Neural progenitor cell (in vitro differentiated cells): ENCODE measurements at regions not wholly inside any gene's neighbourhood (a gene's known extent, or its start where the extent isn't known, plus 50 kb on each side); places are given as distances from the start of the nearest gene placed in this dataset.

Experiments used
- DNase-seq: peaks from one replicate; pipeline ENCODE4 v3.0.0-alpha.2; 2016; ENCODE audit warnings: low spot score
- H2AFZ ChIP-seq: fragments of 200-600 bp; sonication (generic); replicated peaks from 2 replicates; pipeline ENCODE4 v1.6.1; 2016; ENCODE audit warnings: antibody characterized with exemption
- H3F3A ChIP-seq: fragments of 200-600 bp; sonication (generic); 2 replicates; pipeline ENCODE4 v1.6.1; 2016; ENCODE audit warnings: antibody characterized with exemption, low read depth
- H3K27ac ChIP-seq: fragments of 200-600 bp; sonication (generic); 2 replicates; pipeline ENCODE4 v1.5.1; 2016; ENCODE audit warnings: mild to moderate bottlenecking
- H3K27me3 ChIP-seq: fragments of 200-600 bp; sonication (generic); 2 replicates; pipeline ENCODE4 v1.6.1; 2016; ENCODE audit warnings: mild to moderate bottlenecking, moderate library complexity
- H3K36me3 ChIP-seq: fragments of 200-600 bp; sonication (generic); 2 replicates; pipeline ENCODE4 v1.5.1; 2016
- H3K4me1 ChIP-seq: fragments of 200-600 bp; sonication (generic); 2 replicates; pipeline ENCODE4 v1.6.1; 2016; ENCODE audit warnings: mixed run types
- H3K4me2 ChIP-seq: fragments of 200-600 bp; sonication (generic); 2 replicates; pipeline ENCODE4 v1.6.1; 2016
- H3K4me3 ChIP-seq: fragments of 200-600 bp; sonication (generic); 2 replicates; pipeline ENCODE4 v1.5.1; 2016
- H3K79me2 ChIP-seq: fragments of 200-600 bp; sonication (generic); 2 replicates; pipeline ENCODE4 v1.6.1; 2016; ENCODE audit warnings: low read depth
- H3K9ac ChIP-seq: fragments of 200-600 bp; sonication (generic); 2 replicates; pipeline ENCODE4 v1.6.1; 2016
- H3K9me3 ChIP-seq: fragments of 200-600 bp; sonication (generic); 2 replicates; pipeline ENCODE4 v1.5.1; 2016; ENCODE audit warnings: low read depth
- H4K20me1 ChIP-seq: fragments of 200-600 bp; sonication (generic); 2 replicates; pipeline ENCODE4 v1.6.1; 2016; ENCODE audit warnings: low read depth
- H3K27ac Mint-ChIP-seq: 3 replicates; pipeline ENCODE4 v1.8.0; 2021; ENCODE audit warnings: mixed read lengths
- H3K27me3 Mint-ChIP-seq: 2 replicates; pipeline ENCODE4 v1.8.0; 2022; ENCODE audit warnings: low read depth, mild to moderate bottlenecking, inconsistent platforms, moderate library complexity, mixed read lengths; ENCODE audit not compliant: insufficient read depth
- H3K36me3 Mint-ChIP-seq: 3 replicates; pipeline ENCODE4 v1.8.0; 2021; ENCODE audit warnings: mixed read lengths
- H3K4me1 Mint-ChIP-seq: 3 replicates; pipeline ENCODE4 v1.8.0; 2021; ENCODE audit warnings: mixed read lengths
- H3K4me3 Mint-ChIP-seq: 3 replicates; pipeline ENCODE4 v1.8.0; 2021; ENCODE audit warnings: mild to moderate bottlenecking, moderate library complexity, mixed read lengths
- H3K9me3 Mint-ChIP-seq: 3 replicates; pipeline ENCODE4 v1.8.0; 2020; ENCODE audit warnings: mixed read lengths
- EZH2 ChIP-seq: fragments of 200-600 bp; sonication (generic); IDR thresholded peaks from 2 replicates; pipeline ENCODE4 v1.6.1; 2017; ENCODE audit warnings: antibody characterized with exemption, mild to moderate bottlenecking, moderate library complexity
- EZH2phosphoT487 ChIP-seq: fragments of 200-600 bp; sonication (generic); IDR thresholded peaks from 2 replicates; pipeline ENCODE4 v1.6.1; 2017; ENCODE audit warnings: antibody characterized with exemption
- TF ChIP-seq, protein P1 (sequence below): fragments of 200-600 bp; sonication (generic); IDR thresholded peaks from 2 replicates; pipeline ENCODE4 v1.5.1; 2017; ENCODE audit warnings: antibody characterized with exemption, mild to moderate bottlenecking

- DNase-seq: peak; percentile 52
- TF ChIP-seq EZH2phosphoT487 (no peak), EZH2 (no peak)
- TF ChIP-seq, protein P1, sequence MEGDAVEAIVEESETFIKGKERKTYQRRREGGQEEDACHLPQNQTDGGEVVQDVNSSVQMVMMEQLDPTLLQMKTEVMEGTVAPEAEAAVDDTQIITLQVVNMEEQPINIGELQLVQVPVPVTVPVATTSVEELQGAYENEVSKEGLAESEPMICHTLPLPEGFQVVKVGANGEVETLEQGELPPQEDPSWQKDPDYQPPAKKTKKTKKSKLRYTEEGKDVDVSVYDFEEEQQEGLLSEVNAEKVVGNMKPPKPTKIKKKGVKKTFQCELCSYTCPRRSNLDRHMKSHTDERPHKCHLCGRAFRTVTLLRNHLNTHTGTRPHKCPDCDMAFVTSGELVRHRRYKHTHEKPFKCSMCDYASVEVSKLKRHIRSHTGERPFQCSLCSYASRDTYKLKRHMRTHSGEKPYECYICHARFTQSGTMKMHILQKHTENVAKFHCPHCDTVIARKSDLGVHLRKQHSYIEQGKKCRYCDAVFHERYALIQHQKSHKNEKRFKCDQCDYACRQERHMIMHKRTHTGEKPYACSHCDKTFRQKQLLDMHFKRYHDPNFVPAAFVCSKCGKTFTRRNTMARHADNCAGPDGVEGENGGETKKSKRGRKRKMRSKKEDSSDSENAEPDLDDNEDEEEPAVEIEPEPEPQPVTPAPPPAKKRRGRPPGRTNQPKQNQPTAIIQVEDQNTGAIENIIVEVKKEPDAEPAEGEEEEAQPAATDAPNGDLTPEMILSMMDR: no peak
- peaks cover 4% of the 10 kb centered on the region for H3K27me3 Mint-ChIP-seq
- no peak overlapping the region for H3K27ac Mint-ChIP-seq
- Histone ChIP-seq H3K36me3 (no peaks in the 10 kb centered on the region), H3K4me3 (no peak overlapping the region), H3K79me2 (no peaks in the 10 kb centered on the region), H3K4me1 (peaks cover 30% of the 10 kb centered on the region), H3F3A (peaks cover 16% of the 10 kb centered on the region), H3K27me3 (no peaks in the 10 kb centered on the region), H3K9ac (no peak overlapping the region), H3K27ac (peak overlapping the region; percentile 33), H4K20me1 (no peaks in the 10 kb centered on the region), H3K9me3 (no peaks in the 10 kb centered on the region), H2AFZ (no peak overlapping the region), H3K4me2 (peak overlapping the region; percentile 21)
- no peaks in the 10 kb centered on the region for H3K9me3 Mint-ChIP-seq
- peaks cover 28% of the 10 kb centered on the region for H3K4me1 Mint-ChIP-seq
- no peaks in the 10 kb centered on the region for H3K36me3 Mint-ChIP-seq
- H3K4me3 Mint-ChIP-seq: no peak overlapping the region
Observed at GRCh38 chr2:64836566-64836965, 152.6 kb upstream of the SLC1A4 start.

DNA sequence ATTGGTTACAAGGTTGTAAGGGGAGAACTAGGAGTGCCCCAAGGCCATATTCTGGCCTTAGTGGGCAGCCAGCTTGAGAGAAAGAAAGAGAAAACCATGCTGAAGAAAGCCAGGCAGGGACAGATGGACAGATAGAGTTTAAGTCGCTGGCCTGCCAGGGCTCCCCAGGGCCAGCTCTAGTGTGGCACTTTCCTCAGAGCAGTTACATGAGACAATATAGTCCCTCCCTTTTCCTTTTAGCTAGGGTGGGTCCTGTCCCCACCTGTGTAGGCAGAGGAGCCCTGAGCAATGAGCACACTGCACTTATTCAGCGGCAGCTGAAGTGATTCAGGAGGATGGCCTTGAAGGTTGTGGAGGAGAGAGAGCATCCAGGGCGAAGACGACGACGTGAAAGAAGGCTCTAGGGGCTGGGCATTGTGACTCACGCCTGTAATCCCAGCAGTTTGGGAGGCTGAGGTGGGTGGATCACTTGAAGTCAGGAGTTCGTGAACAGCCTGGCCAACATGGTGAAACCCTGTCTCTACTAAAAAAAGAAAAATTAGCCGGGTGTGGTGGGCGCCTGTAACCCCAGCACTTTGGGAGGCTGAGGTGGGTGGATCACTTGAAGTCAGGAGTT lies 152.0 kb upstream of the SLC1A4 start:
- Mint-ChIP-seq H3K4me1 (peaks cover 26% of the 10 kb centered on the region), H3K27ac (peak overlapping the region; percentile 8), H3K9me3 (no peaks in the 10 kb centered on the region), H3K4me3 (no peak overlapping the region), H3K27me3 (peaks cover 4% of the 10 kb centered on the region), H3K36me3 (no peaks in the 10 kb centered on the region)
- DNase-seq: no peak
- peak overlapping the region; percentile 21 for H3K4me2 ChIP-seq
- H3K36me3 ChIP-seq: no peaks in the 10 kb centered on the region
- no peaks in the 10 kb centered on the region for H3K9me3 ChIP-seq
- H3K4me1 ChIP-seq: peaks cover 30% of the 10 kb centered on the region
- no peak for TF ChIP-seq EZH2
- TF ChIP-seq, protein P1: no peak
- TF ChIP-seq EZH2phosphoT487: no peak
- no peak overlapping the region for H3K9ac ChIP-seq
- H3F3A ChIP-seq: peaks cover 23% of the 10 kb centered on the region
- H3K79me2 ChIP-seq: no peaks in the 10 kb centered on the region
- no peaks in the 10 kb centered on the region for H3K27me3 ChIP-seq
- H3K4me3 ChIP-seq: no peak overlapping the region
- H3K27ac ChIP-seq: no peak overlapping the region
- H2AFZ ChIP-seq: no peak overlapping the region
- no peaks in the 10 kb centered on the region for H4K20me1 ChIP-seq

DNA sequence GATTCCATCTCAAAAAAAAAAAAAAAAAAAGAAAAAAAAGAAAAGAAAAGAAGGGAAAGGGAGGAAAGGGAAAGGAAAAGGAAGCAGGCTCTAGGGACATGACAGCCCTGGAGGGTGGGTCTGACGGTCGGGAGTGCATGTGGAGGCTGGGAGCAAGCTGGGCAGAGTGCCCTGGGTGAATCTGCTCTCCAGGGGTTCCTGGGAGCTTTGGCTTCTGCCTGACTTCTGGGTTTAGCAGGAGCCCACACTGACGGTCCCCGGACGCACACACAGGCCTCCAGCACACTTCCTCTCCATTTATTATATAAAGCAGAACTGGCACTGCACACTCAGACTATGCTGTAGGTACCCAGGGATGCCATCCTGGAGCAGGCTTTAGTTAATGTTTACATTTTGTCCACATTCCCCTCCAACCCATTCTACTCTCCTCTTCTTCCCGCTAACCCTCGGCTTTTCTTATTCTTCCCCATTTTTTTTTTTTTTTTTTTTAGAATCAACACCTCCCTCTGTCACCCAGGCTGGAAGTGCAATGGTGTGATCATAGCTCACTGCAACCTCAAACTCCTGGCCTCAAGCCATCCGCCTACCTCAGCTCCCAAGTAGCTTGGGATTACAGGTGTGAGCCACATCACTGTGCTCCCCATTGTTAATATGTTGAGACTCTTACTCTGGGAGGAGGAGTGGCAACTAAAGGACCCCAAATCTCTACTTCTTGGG lies 151.1 kb upstream of the SLC1A4 start:
- Mint-ChIP-seq H3K36me3 (no peaks in the 10 kb centered on the region), H3K4me1 (peaks cover 26% of the 10 kb centered on the region), H3K4me3 (no peak overlapping the region), H3K9me3 (no peaks in the 10 kb centered on the region), H3K27me3 (peaks cover 4% of the 10 kb centered on the region), H3K27ac (no peak overlapping the region)
- no peak for DNase-seq
- no peaks in the 10 kb centered on the region for H3K36me3 ChIP-seq
- H4K20me1 ChIP-seq: no peaks in the 10 kb centered on the region
- no peak overlapping the region for H3K27ac ChIP-seq
- peaks cover 26% of the 10 kb centered on the region for H3F3A ChIP-seq
- no peak overlapping the region for H3K9ac ChIP-seq
- TF ChIP-seq, protein P1: no peak
- TF ChIP-seq EZH2phosphoT487: no peak
- no peak for TF ChIP-seq EZH2
- no peaks in the 10 kb centered on the region for H3K27me3 ChIP-seq
- H2AFZ ChIP-seq: no peak overlapping the region
- H3K4me2 ChIP-seq: no peak overlapping the region
- H3K79me2 ChIP-seq: no peaks in the 10 kb centered on the region
- H3K4me3 ChIP-seq: no peak overlapping the region
- H3K9me3 ChIP-seq: no peaks in the 10 kb centered on the region
- peaks cover 30% of the 10 kb centered on the region for H3K4me1 ChIP-seq
